Ectodermal cell (in vitro differentiated cells): ENCODE measurements at regions not wholly inside any gene's neighbourhood (a gene's known extent, or its start where the extent isn't known, plus 50 kb on each side); places are given as distances from the start of the nearest gene placed in this dataset.

Experiments
- H3K27ac ChIP-seq: 2 replicates; pipeline ENCODE4 v1.7.0; 2013; ENCODE audit warnings: mild to moderate bottlenecking, low read depth, low read length; ENCODE audit not compliant: insufficient read depth, poor library complexity, severe bottlenecking
- H3K27me3 ChIP-seq: 2 replicates; pipeline ENCODE4 v1.7.0; 2013; ENCODE audit warnings: mild to moderate bottlenecking, low read length; ENCODE audit not compliant: insufficient read depth, control insufficient read depth, poor library complexity, severe bottlenecking
- H3K36me3 ChIP-seq: one replicate; pipeline ENCODE4 v1.7.0; 2013; ENCODE audit warnings: low read length; ENCODE audit not compliant: control insufficient read depth, insufficient read depth
- H3K4me1 ChIP-seq: one replicate; pipeline ENCODE4 v1.7.0; 2013; ENCODE audit warnings: low read length; ENCODE audit not compliant: control insufficient read depth, insufficient read depth
- H3K4me3 ChIP-seq: 2 replicates; pipeline ENCODE4 v1.7.0; 2013; ENCODE audit warnings: low read depth, low read length, control low read depth; ENCODE audit not compliant: insufficient read depth
- H3K9me3 ChIP-seq: 2 replicates; pipeline ENCODE4 v1.7.0; 2013; ENCODE audit warnings: mild to moderate bottlenecking, low read length, moderate library complexity; ENCODE audit not compliant: control insufficient read depth
- WGBS, 2 experiments: methylation state at CpG; one replicate each; pipeline ENCODE4 v1.1.7; 2013; ENCODE audit warnings: missing lambda C conversion rate in 2 of 2; 5-methylcytosine and 5-hydroxymethylcytosine counted together

- Histone ChIP-seq H3K27ac (no peak overlapping the region), H3K27me3 (no peaks in the 10 kb centered on the region), H3K9me3 (no peaks in the 10 kb centered on the region), H3K4me3 (no peak overlapping the region), H3K4me1 (no peaks in the 10 kb centered on the region), H3K36me3 (no peaks in the 10 kb centered on the region)
- WGBS, 2 experiments = 87 to 91% methylated on average over 4 of the region's 4 CpGs
Measured at GRCh38 chr5:174397206-174397605, 327.2 kb upstream of the MSX2 start.

GRCh38 chr5:174398171-174398570 lies 326.2 kb upstream of the MSX2 start:
- Histone ChIP-seq H3K4me3 (no peak overlapping the region), H3K36me3 (no peaks in the 10 kb centered on the region), H3K9me3 (no peaks in the 10 kb centered on the region), H3K27me3 (no peaks in the 10 kb centered on the region), H3K27ac (no peak overlapping the region), H3K4me1 (no peaks in the 10 kb centered on the region)
- 94 to 98% methylated on average over 2 of the region's 2 CpGs for WGBS, 2 experiments

GRCh38 chr5:174399411-174399810 lies 325.0 kb upstream of the MSX2 start:
- no peak overlapping the region for H3K27ac ChIP-seq
- no peaks in the 10 kb centered on the region for H3K9me3 ChIP-seq
- 43 to 48% methylated on average over 2 of the region's 2 CpGs for WGBS, 2 experiments

GRCh38 chr5:174400461-174400860 lies 323.9 kb upstream of the MSX2 start:
- Histone ChIP-seq H3K4me3 (no peak overlapping the region), H3K4me1 (no peaks in the 10 kb centered on the region), H3K27me3 (no peaks in the 10 kb centered on the region), H3K27ac (no peak overlapping the region), H3K9me3 (no peaks in the 10 kb centered on the region), H3K36me3 (no peaks in the 10 kb centered on the region)
- 61 to 63% methylated on average over 3 of the region's 3 CpGs for WGBS, 2 experiments

More at GRCh38 chr5:174399411-174399810, 325.0 kb upstream of the MSX2 start:
- Histone ChIP-seq H3K36me3 (no peaks in the 10 kb centered on the region), H3K4me3 (no peak overlapping the region), H3K4me1 (no peaks in the 10 kb centered on the region), H3K27me3 (no peaks in the 10 kb centered on the region)

GRCh38 chr5:174401793-174402192 lies 322.6 kb upstream of the MSX2 start:
- Histone ChIP-seq H3K4me1 (no peaks in the 10 kb centered on the region), H3K27ac (no peak overlapping the region), H3K9me3 (no peaks in the 10 kb centered on the region), H3K36me3 (no peaks in the 10 kb centered on the region), H3K4me3 (no peak overlapping the region), H3K27me3 (no peaks in the 10 kb centered on the region)
- 72 to 95% methylated on average over 5 of the region's 5 CpGs for WGBS, 2 experiments

- no peaks in the 10 kb centered on the region for H3K4me1 ChIP-seq
- no peak overlapping the region for H3K27ac ChIP-seq
- H3K27me3 ChIP-seq = no peaks in the 10 kb centered on the region
- H3K9me3 ChIP-seq = no peaks in the 10 kb centered on the region
- no peak overlapping the region for H3K4me3 ChIP-seq
- 92 to 94% methylated on average over 4 of the region's 4 CpGs for WGBS, 2 experiments
- H3K36me3 ChIP-seq = no peaks in the 10 kb centered on the region
Measured at GRCh38 chr5:174402222-174402812, 322.1 kb upstream of the MSX2 start.

GRCh38 chr5:174404848-174405247 lies 319.5 kb upstream of the MSX2 start:
- no peaks in the 10 kb centered on the region for H3K4me1 ChIP-seq
- no peaks in the 10 kb centered on the region for H3K36me3 ChIP-seq
- no peak overlapping the region for H3K4me3 ChIP-seq
- H3K9me3 ChIP-seq = no peaks in the 10 kb centered on the region
- WGBS, 2 experiments = 94% methylated on average over 5 of the region's 5 CpGs
- no peaks in the 10 kb centered on the region for H3K27me3 ChIP-seq
- H3K27ac ChIP-seq = no peak overlapping the region

GRCh38 chr5:174409070-174409469 lies 315.3 kb upstream of the MSX2 start:
- Histone ChIP-seq H3K27me3 (no peaks in the 10 kb centered on the region), H3K36me3 (no peaks in the 10 kb centered on the region), H3K27ac (no peak overlapping the region), H3K4me1 (no peaks in the 10 kb centered on the region), H3K9me3 (no peaks in the 10 kb centered on the region), H3K4me3 (no peak overlapping the region)
- 89 to 93% methylated on average over 2 to 3 of the region's 3 CpGs for WGBS, 2 experiments

- H3K27ac ChIP-seq = no peak overlapping the region
- H3K4me3 ChIP-seq = no peak overlapping the region
- 100% methylated on average over 1 of the region's 1 CpG for WGBS, 2 experiments
- H3K27me3 ChIP-seq = no peaks in the 10 kb centered on the region
- H3K9me3 ChIP-seq = no peaks in the 10 kb centered on the region
- H3K4me1 ChIP-seq = no peaks in the 10 kb centered on the region
- H3K36me3 ChIP-seq = no peaks in the 10 kb centered on the region
Measured at GRCh38 chr5:174409971-174410370, 314.4 kb upstream of the MSX2 start.

GRCh38 chr5:174410716-174411478 lies 313.5 kb upstream of the MSX2 start:
- H3K27ac ChIP-seq = no peak overlapping the region

More at GRCh38 chr5:174410716-174411478, 313.5 kb upstream of the MSX2 start:
- no peaks in the 10 kb centered on the region for H3K36me3 ChIP-seq
- no peaks in the 10 kb centered on the region for H3K27me3 ChIP-seq
- no peaks in the 10 kb centered on the region for H3K9me3 ChIP-seq
- H3K4me1 ChIP-seq = no peaks in the 10 kb centered on the region
- no peak overlapping the region for H3K4me3 ChIP-seq
- WGBS, 2 experiments = 89 to 91% methylated on average over 11 of the region's 12 CpGs
